GM19239 (cell line): ENCODE measurements at regions not wholly inside any gene's neighbourhood (a gene's known extent, or its start where the extent isn't known, plus 50 kb on each side); places are given as distances from the start of the nearest gene placed in this dataset.

Experiments used
- DNase-seq: peaks from one replicate; pipeline ENCODE4 v3.0.0; 2011; ENCODE audit warnings: low spot score; ENCODE audit not compliant: insufficient read length
- FAIRE-seq: peaks from 2 replicates; lab custom pipeline; 2011; peaks lifted over from hg19 to GRCh38; lab: Jason Lieb, UNC

DNA sequence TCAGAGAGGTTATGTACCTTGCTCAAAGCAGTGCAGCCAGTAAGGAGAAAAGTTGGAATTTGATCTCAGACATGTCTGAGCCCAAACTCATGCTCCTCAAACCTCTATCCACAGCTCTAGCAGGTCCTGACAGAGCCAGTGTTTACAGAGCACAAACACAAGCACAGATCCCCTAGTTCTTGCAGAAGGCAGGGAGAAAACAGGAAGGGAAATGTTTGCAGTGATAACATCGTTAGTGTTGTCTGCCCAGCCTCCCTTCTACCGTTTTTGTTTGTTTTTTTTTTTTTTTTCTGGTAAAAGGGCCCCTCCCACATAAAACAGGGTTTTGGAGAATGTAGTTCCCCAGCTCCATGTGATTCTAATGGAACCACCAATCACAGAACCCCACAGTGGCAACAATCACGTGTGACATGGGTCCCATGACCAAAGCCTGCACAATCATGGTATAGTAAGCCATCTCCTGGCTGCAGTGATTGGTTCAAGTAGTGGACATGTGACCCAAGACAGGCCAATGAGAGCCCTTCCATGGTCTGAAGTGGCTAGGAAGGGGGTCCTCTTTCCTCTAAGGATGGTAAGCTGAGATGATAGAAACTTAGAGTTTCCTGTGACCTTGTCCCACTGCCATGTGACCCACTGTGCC, 513.4 kb downstream of the MED13L start:
- FAIRE-seq: no peak
- no peak for DNase-seq

GRCh38 chr12:115763376-115763775, 514.1 kb downstream of the MED13L start:
- no peak for FAIRE-seq
- no peak for DNase-seq

DNA sequence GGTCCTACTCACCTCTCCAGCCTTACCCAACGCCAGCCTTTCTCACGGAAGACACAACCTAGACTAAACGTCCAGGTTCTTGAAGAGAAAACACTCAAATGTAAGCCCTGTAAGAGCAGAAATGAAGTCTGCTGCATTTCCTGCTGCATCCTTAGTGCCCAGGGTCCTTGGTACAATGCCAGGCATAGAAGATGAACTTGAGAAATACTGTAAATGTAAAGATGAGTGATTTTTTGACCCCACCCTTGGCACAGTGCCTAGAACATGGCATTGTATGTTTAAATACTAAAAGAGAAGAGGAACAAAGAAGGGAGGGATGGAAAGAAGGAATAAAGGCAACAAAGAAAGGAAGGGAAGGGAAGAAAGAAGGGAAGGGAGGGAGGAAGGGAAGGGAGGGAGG, 514.6 kb downstream of the MED13L start:
- DNase-seq (no peak), FAIRE-seq (no peak)

DNA sequence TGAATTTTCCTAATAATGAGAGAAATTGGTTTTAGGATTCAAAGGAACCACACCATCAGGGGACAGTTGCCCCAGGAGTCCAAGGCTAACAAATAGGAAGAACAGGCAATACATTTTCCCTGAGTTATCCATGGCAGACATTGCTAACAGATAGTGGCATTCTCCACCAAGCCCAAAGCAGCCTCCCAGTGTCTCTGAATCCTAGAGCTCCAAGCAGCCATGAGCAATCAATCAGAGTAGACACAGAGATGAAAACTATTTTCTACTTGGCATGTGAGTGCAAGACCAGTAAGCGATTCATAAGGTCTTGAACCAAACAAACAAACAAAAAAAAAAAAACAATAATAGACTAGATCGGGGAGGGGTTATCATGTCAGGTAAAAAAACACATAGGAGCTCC, 515.7 kb downstream of the MED13L start:
- no peak for DNase-seq
- FAIRE-seq: no peak

GRCh38 chr12:115760231-115760630, 517.3 kb downstream of the MED13L start:
- DNase-seq: no peak
- FAIRE-seq: no peak

DNA sequence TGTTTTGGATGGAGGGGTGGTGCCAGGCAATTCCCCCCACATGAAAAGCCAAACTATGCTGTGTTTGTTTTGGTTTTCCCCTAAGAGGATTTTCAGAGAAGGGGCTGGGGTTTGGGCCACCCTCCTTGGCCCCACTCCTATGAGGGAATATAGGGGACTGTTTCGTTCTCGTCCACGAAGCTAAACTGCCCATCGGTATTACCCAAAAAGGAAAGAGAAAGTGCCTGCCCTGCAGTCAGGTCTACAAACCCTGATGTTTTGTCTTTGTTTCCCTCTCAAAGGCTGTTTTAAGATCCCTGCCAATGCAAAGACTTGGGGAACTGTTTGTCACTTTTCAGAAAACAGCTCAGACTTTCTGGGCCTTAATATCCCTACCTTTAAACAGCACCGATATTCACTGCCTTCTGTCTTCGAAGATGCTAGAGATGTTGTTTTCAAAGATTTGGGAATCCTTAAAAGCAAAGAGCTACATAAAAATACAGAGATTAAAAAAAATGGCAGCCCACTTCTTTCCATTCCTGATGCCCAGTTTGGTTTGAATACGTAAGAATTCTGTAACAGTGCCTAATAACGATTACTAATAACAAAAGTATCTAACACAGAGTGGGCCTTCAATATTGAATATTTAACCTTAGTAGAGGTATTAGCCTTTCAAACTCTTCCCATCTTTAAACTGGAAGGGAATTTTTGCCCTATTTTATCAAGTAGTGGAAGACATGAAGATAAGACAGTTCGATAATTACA, 518.4 kb downstream of the MED13L start:
- no peak for FAIRE-seq
- DNase-seq: no peak

DNA sequence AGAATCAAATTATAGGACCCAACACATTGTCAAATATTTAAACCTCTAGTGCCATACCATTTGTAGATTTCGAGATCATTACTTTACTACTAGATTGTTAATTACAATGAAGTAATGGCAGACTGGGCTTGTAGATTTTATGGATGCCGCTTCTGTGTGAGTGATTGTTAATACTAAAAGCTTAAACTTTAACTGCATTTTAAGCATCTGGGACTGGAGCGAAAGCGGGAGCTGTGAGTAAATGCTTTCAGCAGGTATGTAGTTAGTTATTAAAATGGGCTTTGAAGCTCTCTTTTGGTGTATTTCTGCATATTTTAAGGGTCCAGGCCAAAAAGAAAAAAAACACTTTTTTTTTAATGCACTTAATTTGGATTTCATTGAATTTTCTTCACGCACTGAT, 519.3 kb downstream of the MED13L start:
- DNase-seq (no peak), FAIRE-seq (no peak)

GRCh38 chr12:115756804-115757203, 520.7 kb downstream of the MED13L start:
- DNase-seq (no peak), FAIRE-seq (no peak)

DNA sequence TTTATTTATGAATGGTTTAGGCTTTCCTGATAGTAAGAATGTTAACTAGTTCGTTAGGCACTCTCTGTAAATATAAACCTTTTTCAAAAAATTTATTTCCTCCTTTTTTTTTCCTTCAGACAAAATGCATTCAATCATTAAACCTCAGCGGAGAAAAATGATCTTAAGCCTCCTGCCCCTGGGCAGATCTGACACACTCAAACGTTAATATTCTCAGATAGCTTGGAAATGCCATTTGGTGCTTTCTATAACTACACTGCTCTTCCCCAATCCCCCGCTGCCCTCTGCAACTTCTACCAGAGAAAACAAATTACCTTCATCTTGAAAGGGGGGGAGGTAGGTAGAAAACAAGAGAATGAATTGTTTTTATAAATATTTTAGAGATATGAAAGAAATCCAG, 521.2 kb downstream of the MED13L start:
- DNase-seq (no peak), FAIRE-seq (no peak)

GRCh38 chr12:115755725-115756085, 521.8 kb downstream of the MED13L start:
- DNase-seq: no peak

GRCh38 chr12:115755061-115755724, 522.3 kb downstream of the MED13L start:
- DNase-seq: no peak
- FAIRE-seq: no peak

More at GRCh38 chr12:115755725-115756085, 521.8 kb downstream of the MED13L start:
- no peak for FAIRE-seq

- peak; percentile 90 for FAIRE-seq
- DNase-seq: peak; percentile 9
Observed at GRCh38 chr12:115752913-115753726, 524.4 kb downstream of the MED13L start.

- FAIRE-seq: no peak
- no peak for DNase-seq
Observed at GRCh38 chr12:115752156-115752555, 525.3 kb downstream of the MED13L start.

- FAIRE-seq (no peak), DNase-seq (no peak)
Observed at GRCh38 chr12:115750340-115750739, 527.2 kb downstream of the MED13L start.

- FAIRE-seq (no peak), DNase-seq (no peak)
Observed at GRCh38 chr12:115749071-115749841, 528.2 kb downstream of the MED13L start.

DNA sequence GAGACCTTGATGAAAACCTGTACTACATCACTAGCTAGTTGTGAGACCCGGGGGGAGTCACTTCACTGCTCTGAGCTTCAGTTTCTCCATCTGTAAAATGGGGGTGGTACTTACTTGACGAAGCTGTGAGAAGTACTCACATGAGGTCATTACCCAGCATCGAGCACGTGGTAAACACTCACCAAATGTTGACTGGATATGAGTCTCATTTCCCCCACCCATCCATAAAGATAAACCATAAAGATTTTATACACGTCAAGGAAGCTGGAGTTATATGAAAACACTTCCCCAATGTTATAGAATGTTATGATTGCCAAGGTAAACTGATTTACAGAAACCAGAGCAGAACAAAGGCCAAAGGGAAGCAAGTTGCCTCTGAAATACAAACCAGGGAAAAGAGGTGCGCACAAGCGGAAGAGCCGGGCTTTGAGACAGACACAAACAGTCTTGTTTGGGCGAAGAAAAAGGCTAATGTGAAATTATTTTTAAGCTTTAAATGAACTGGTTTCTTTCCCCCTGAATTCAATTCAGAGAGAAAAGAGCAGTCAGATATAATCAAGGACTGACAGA, 536.8 kb downstream of the MED13L start:
- DNase-seq (no peak), FAIRE-seq (no peak)

DNA sequence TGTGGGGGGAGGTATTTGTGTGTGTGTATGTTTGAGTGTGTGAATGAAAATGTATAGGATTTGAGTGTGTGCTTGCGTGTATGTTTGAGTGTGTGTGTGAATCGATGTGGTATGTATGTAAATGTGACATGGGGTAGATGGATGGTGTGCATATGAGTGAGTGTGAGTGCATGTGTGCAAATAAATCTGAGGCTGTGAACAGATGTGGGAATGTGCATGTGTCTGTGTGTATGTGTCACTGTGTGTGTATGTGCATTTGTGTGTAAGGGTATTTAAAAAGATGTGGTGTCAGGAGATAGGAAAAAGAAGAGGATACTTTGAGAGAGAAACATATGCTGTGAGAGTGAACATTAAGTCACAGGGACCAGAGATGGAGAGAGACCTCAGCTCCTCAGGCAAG, 539.6 kb downstream of the MED13L start:
- DNase-seq (no peak), FAIRE-seq (no peak)

DNA sequence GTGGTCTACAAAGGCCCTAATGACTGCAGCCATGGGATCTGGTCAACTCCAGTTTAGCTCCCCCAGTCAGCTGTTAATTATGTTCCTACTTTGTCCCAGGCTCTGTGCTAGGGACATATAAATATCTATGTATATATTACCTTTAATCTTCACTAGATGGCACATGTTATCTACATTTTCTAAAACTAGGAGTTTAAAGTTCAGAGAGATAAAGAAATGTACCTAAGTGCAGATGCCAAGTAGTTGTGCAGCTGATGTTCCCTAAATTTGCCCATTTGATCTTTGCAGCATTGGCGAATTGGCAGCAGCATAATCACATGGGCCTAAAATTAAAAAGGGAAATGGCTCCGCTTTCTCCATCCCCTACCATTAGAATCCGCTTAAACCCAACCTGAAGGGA, 541.1 kb downstream of the MED13L start:
- DNase-seq: no peak
- FAIRE-seq: no peak

GRCh38 chr12:115730975-115731541, 546.4 kb downstream of the MED13L start:
- FAIRE-seq (no peak), DNase-seq (no peak)
